ENCODE measurements at regions not wholly inside any gene's neighbourhood (a gene's known extent, or its start where the extent isn't known, plus 50 kb on each side); places are given as distances from the start of the nearest gene placed in this dataset.
"Not testable (repeated sequence)": the region's sequence is repeated elsewhere in the genome, so short reads cannot be mapped to it uniquely, and the experiment has no call there.

- DNase-seq = no peak
Measured at GRCh38 chr5:106085136-106085535, 1585.6 kb downstream of the EFNA5 start.

- DNase-seq = no peak
Measured at GRCh38 chr5:106080535-106080934, 1590.2 kb downstream of the EFNA5 start.

DNA sequence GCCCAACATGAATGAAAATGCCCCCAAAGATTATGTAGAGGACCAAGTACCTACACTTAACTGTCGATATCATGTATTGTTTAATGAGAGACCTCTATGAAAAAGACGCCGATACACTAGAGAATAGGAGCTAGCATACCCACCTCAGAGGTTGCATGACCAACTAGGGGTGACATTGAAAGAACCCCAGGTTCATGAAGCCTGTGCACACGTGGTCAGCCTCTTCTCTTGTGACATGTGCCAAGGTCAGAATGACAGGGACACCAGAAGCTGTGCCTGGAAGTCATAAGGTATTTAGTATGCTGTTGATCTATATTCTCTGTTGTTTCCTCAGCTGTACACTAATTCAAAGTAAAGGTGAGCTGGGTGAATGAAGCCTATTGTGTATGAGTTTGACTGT, 1594.1 kb downstream of the EFNA5 start:
- DNase-seq = no peak

- no peak for DNase-seq
Measured at GRCh38 chr5:106072208-106072607, 1598.5 kb downstream of the EFNA5 start.

- DNase-seq = no peak
Measured at GRCh38 chr5:106047341-106047740, 1623.4 kb downstream of the EFNA5 start.

DNA sequence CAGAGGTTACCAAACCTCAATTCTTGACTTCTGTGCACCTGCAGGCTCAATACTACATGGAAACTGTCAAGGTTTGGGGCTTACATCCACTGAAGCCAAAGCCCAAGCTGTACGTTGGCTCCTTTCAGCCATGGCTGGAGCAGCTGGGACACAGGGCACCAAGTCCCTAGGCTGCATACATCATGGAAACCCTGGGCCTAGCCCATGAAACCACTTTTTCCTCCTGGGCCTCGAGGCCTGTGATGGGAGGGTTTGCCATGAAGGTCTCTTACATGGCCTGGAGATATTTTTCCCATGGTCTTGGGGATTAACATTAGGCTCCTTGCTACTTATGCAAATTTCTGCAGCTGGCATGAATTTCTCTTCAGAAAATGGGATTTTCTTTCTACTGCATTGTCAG, 1638.7 kb downstream of the EFNA5 start:
- not testable (repeated sequence) for DNase-seq

DNA sequence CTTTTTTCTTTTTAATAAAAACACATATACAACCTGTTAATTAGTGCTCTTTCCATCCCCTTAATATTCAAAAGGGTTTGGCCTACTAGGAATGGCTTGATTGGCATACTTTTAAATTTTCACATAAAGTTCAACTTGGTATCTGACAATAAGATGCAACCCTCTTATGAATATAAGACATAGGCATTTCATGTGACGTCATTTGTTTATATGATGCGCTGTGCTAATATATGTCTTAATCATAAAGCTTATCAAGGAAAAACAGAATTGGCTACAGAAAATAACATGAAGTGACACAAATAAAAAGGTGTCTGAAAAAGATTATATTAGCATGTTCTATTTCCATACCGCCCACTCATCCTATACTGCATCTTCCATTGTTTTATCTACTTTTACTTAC, 1642.4 kb downstream of the EFNA5 start:
- no peak for DNase-seq

DNA sequence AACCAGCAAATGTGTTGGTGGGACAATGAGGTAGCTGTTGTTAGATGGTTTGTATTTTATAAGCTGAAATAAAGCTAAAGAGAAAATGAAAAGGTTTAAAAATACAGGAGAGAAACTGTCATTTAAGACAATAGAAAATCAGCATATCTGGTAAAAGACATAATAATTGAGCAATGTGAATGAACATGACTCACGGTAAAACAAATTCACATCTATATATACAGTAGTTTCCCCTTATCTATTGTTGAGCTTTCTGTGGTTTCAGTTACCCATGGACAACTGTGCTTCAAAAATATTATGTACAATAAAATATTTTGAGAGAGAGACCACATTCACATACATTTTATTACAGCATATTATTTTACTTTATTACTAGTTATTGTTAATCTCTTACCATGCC, 1649.8 kb downstream of the EFNA5 start:
- no peak for DNase-seq

GRCh38 chr5:106019261-106019660, 1651.5 kb downstream of the EFNA5 start:
- no peak for DNase-seq

- no peak for DNase-seq
Measured at GRCh38 chr5:106017243-106017857, 1653.4 kb downstream of the EFNA5 start.

- no peak for DNase-seq
Measured at GRCh38 chr5:106014262-106014661, 1656.5 kb downstream of the EFNA5 start.

DNA sequence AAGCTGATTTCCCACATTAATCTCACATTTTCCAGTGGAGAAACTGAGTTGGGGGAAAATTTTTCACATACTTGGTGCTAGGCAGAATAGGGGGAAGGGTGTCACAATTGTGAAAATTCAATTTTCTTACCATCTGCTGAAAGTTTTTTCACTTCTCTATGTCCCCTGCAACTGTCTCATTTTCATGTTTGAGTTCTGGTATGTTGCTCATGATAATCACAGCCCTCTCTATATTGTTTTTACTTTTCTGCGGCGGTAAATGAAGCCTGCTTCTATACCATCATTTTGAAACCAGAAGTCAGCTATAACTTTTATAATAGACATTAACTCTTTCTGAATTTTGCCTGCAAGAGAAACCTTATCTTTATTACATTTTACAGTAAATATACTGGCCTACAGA, 1664.5 kb downstream of the EFNA5 start:
- no peak for DNase-seq

- not testable (repeated sequence) for DNase-seq
Measured at GRCh38 chr5:105998991-105999390, 1671.7 kb downstream of the EFNA5 start.

- DNase-seq = no peak
Measured at GRCh38 chr5:105993027-105993426, 1677.7 kb downstream of the EFNA5 start.

- no peak for DNase-seq
Measured at GRCh38 chr5:105982526-105982925, 1688.2 kb downstream of the EFNA5 start.

DNA sequence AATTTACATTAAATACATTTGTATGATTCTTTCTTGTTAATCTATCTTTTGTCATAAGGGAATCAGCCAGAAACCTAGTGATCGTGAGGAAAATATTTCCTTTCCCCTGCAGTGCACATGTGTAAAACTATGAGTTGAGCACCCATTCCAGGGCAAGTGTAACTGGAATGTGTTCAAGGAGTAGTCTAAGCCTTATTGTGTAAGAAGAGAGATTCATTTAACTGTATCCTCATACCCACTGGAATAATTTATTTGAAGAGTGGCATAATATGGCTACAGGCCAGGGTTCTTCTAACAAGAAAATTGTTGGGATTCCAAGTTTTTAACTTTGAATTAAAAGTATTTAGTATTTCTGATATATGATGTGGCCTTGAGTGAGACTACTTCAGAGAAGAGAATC, 1692.7 kb downstream of the EFNA5 start:
- no peak for DNase-seq

- DNase-seq = no peak
Measured at GRCh38 chr5:105977163-105977562, 1693.6 kb downstream of the EFNA5 start.

- no peak for DNase-seq
Measured at GRCh38 chr5:105970919-105971318, 1699.8 kb downstream of the EFNA5 start.

- DNase-seq = no peak
Measured at GRCh38 chr5:105968981-105969380, 1701.8 kb downstream of the EFNA5 start.

DNA sequence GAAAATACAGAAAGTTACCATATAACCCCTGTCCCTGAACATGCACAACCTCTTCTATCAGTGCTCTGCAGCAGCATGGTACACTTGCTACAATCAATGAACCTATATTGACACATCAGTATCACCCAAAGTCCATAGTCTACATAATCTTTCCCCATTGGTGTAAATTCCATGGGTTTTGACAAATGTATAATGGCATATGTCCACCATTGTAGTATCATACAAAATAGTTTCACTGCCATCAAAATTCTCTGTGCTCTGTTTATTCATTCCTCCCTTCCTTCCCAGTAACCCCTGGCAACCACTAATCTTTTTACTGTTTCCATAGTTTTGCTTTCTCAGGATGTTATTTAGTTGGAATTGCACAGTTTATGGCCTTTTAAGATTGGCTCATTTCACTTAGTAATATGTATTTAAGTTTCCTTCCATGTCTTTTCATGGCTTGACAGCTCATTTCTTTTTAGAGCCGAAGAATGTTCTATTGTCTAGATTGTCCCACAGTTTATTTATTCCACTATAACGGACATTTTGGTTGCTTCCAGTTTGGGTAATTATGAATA, 1707.0 kb downstream of the EFNA5 start:
- DNase-seq = no peak

DNA sequence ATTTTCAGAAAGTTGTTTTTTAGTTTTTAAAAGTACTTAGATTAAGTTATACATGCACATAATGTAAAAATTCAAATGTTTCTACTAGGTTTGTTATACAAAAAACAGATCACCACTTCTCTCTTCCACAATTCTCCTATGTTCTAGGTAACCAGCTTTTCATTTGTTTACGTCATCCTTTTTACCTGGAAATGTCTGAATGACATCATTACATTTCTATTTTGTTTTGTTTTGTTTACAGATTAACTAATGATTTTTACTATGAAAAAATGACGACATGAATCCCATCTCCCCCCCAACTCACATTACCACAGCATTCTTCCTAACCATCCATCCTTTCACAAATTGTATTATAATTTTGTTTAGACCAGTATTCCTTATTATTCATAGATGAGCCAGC, 1709.2 kb downstream of the EFNA5 start:
- DNase-seq = no peak

GRCh38 chr5:105956456-105957196, 1714.1 kb downstream of the EFNA5 start:
- no peak for DNase-seq

DNA sequence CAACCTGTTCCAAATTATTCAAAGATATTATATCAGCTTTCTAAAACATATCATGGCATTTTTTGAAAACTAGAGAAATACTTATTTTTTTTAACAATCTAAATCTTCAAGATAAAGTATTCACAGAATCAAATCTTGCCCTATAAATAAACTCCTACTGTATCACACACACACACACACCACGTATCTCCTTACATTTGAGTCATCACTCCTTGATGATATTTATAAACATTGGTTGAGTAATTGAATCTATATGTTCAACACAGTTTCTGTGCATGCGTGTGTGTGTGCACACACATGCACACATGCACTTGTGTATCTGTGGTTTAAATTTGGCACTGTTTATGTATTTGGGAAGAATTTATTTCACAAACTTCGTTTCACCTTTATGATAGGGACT, 1716.4 kb downstream of the EFNA5 start:
- no peak for DNase-seq

DNA sequence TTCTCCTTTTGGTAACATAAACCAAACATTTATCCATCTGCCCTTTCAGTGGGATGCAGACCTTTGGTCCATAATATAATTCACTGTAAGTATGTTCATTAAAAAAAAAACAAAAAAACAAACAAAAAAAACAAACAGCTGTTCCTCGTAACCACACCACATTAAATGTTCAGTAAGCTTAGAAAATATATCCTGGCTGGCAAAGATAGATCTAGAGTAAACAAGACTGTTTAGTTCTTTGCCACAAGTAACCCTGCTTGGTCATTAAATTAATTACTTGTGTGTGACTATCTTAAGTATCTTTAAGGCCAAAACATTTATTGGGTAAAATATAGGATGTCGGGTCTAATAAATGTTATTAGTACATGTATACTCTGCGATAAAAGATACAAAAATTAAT, 1717.1 kb downstream of the EFNA5 start:
- no peak for DNase-seq

DNA sequence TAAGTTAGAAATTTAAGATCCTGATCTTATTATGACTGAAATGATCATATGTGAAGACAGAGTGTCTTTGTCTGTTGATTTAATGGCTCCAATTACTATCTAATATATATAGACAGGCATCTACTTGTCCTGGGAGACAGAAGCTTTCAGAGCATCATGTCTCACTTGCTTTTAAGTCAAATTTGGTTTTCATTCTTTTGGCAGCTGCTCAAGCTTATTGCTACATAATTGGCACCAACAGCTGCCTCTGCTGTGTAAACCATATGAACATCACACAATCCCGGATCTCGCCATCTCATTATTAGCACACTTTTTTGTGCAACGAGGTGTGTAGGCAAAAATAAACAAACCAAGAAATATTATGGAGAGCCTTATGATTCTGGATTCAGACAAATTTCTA, 1717.9 kb downstream of the EFNA5 start:
- no peak for DNase-seq

Measured in 8988T (cell line).